ENCODE measurements at regions not wholly inside any gene's neighbourhood (a gene's known extent, or its start where the extent isn't known, plus 50 kb on each side); places are given as distances from the start of the nearest gene placed in this dataset.
"Not testable (repeated sequence)": the region's sequence is repeated elsewhere in the genome, so short reads cannot be mapped to it uniquely, and the experiment has no call there.

DNA sequence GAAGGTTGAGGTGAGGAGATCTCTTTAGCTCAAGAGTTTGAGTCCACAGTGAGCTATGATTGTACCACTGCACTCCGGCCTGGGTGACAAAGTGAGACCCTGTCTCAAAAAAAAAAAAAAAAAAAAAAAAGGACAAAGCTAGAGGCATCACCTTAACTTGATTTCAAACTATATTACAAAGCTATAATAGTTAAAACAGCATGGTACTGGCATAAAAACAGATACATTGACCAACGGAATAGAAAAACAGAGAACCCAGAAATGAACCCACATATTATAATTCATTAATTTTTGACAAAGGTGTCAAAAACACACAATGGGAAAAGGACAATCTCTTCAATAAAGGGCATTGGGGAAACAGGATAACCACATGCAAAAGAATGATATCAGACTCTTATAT lies 50.8 kb upstream of the MBOAT1 start:
- no peak for DNase-seq (ENCODE audit: low read depth in 2 of 2)

DNA sequence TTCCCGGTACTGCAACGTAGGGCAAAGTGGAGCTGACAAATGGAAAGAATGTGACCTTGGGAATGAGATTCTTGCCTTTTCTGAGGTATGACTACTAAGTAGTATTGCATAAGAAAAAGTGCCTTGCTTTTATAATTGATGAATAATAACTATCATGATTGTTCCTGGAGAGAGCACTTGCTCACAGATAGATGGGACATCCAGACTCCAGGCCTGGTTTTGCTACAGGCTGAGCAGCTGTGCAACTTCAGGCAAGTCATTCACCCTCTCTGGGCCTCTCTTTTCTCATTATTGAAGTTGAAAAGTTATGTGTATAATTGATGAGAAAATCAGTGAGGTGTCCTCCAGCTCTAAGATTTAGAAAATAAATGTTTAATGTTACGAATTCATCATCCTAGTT lies 53.6 kb upstream of the MBOAT1 start:
- DNase-seq (ENCODE audit: low read depth in 2 of 2): no peak

GRCh38 chr6:20266851-20267608 lies 54.8 kb upstream of the MBOAT1 start:
- DNase-seq (ENCODE audit: low read depth in 2 of 2): peak in 1 of 2 donors; percentile 1

GRCh38 chr6:20269181-20269580 lies 56.9 kb upstream of the MBOAT1 start:
- DNase-seq (ENCODE audit: low read depth in 2 of 2): no peak

- no peak for DNase-seq (ENCODE audit: low read depth in 2 of 2)
Measured at GRCh38 chr6:20271818-20272217, 59.5 kb upstream of the MBOAT1 start.

DNA sequence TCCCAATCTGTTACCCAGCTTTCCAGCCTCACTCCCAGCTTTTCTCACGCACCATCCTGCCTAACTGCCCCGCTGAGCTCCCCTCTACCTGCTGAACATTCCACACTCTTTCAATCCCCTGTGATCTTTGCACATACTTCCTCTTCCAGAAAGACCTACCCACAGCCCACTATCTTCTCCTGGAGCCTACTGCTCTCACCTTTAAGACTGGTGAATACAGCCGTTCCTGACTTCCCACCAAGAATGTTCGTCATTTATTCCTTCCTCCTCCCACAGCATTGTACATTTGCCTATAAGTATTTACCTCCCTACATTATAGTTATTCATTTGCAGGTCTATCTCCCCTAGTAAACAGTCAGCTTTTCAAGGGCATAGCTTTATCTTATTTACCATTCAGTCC lies 61.9 kb upstream of the MBOAT1 start:
- DNase-seq (ENCODE audit: low read depth in 2 of 2): no peak

DNA sequence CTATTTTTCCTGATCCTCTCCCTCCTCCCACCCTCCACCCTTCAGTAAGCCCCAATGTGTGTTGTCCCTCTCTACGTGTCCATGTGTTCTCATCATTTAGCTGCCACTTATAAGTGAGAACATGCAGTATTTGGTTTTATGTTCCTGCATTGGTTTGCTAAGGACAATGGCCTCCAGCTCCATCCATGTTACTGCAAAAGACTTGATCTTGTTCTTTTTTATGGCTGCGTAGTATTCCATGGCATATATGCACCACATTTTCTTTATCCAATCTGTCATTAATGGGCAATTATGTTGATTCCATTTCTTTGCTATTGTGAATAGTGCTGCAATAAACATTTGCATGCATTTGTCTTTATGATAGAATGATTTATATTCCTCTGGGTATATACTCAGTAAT lies 63.6 kb upstream of the MBOAT1 start:
- DNase-seq (ENCODE audit: low read depth in 2 of 2): not testable (repeated sequence)

DNA sequence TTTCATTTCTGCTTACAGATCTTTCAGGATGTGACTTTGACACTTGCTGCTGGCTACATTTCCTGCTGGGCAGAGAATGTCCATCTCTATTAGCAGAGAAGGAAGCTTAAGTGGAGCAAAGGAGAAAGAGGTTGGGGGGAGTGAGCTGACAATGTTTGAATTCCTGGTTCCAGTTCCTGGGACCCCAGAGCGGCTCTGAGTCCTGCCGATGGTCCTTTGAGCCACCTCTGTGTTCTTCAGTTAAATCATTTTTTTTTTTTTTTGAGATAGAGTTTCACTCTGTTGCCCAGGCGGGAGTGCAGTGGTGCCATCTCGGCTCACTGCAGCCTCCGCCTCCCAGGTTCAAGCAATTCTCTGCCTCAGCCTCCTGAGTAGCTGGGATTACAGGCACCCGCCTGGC lies 65.5 kb upstream of the MBOAT1 start:
- DNase-seq (ENCODE audit: low read depth in 2 of 2): not testable (repeated sequence)

- DNase-seq (ENCODE audit: low read depth in 2 of 2): no peak
Measured at GRCh38 chr6:20279051-20279450, 66.8 kb upstream of the MBOAT1 start.

DNA sequence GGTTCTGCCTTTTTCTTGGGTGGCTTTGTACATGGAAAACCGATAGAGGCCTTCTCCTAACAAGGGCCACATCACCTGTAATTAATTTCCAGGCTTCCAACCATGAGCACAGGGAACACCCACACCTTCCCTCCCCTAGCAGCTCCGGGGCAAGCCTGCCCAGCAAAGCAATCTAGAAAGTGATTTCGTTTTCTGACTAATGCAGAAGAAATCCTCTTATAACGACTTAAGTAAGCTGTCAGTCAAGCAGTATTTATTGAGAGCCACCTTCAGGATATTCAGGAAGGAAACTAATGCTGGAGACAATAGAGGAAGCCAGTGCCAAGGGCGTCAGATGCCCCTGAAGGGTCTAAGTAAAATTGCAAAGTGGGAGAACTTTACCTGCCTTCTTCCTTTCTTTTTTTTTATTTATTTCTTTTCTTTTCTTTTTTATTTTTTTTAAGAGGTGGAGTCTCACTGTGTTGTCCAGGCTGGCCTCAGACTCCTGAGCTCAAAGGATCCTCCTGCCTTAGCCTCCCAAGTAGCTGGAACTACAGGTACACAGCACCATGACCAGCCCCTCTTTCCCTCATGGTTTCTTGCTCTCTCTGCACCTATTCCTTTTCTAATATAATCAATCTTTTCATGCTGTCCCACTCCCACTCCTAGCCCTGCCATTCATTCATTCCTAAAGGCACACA lies 67.5 kb upstream of the MBOAT1 start:
- no peak for DNase-seq (ENCODE audit: low read depth in 2 of 2)

GRCh38 chr6:20280288-20280621 lies 68.0 kb upstream of the MBOAT1 start:
- DNase-seq (ENCODE audit: low read depth in 2 of 2): no peak

GRCh38 chr6:20284672-20285071 lies 72.4 kb upstream of the MBOAT1 start:
- DNase-seq (ENCODE audit: low read depth in 2 of 2): no peak

DNA sequence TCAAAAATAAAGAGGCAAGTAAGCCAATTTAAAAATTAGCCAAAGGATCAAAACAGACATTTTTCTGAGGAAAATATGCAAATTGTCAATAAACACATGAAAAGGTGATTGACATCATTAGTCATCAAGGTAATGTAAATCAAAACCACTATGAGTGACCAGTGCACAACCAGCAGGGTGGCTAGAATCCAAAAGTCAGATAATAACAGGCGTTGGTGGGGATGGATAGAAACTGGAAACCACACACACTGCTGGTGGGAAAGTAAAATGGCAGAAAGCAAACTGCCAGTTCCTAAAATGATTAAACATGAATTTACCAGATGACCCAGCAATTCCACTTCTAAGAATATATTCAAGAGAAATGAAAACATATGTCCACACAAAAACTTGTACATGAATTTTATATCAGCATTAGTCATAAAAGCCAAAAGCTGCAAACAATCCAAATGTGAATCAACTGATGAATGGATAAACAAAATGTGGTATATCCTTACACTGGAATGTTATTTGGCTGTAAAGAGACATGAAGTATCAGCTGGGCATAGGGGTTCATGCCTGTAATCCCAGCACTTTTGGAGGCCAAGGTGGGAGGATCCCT lies 74.8 kb upstream of the MBOAT1 start:
- no peak for DNase-seq (ENCODE audit: low read depth in 2 of 2)

GRCh38 chr6:20291764-20292580 lies 79.7 kb upstream of the MBOAT1 start:
- peak; percentile 50 to 69 for DNase-seq (ENCODE audit: low read depth in 2 of 2)

- DNase-seq (ENCODE audit: low read depth in 2 of 2): no peak
Measured at GRCh38 chr6:20292905-20293304, 80.6 kb upstream of the MBOAT1 start.

- DNase-seq (ENCODE audit: low read depth in 2 of 2): no peak
Measured at GRCh38 chr6:20301256-20301655, 89.0 kb upstream of the MBOAT1 start.

DNA sequence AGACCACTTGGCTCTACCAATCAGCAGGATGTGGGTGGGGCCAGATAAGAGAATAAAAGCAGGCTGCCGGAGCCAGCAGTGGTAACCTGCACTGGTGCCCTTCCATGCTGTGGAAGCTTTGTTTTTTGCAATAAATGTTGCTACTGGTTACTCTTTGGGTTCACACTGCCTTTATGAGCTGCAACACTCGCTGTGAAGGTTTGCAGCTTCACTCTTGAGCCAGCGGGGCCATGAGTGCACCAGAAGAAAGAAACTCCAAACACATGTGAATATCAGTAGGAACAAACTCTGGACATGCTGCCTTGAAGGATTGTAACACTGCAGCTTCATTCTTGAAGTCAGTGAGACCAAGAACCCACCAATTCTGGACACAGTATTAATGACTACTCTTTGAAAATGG lies 89.9 kb upstream of the MBOAT1 start:
- no peak for DNase-seq (ENCODE audit: low read depth in 2 of 2)

DNA sequence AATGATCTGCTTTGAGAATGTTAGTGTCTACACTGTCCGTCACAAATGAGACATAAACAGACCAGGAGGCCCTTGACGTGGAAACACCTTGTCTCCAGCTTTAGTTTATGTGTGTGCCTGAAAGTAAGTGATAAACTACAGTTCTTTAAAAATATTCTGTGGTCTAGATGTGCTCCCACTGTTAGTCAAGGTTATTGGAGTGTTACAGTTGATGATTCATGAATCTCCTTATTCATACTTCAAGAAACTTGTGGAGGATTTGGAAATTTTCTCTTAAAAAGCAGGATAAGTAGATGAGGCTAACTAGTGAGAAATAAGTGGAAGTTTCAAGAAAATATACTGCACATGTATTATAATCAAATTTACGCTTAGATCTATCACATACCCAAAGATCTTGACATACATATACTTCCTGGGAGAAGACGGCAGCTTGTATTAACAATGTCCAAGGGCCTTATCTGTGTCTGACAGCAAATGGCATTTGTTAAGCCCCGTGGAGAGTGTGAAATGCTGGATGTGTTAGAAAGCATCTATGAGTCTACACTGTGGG lies 90.5 kb upstream of the MBOAT1 start:
- DNase-seq (ENCODE audit: low read depth in 2 of 2): no peak

DNA sequence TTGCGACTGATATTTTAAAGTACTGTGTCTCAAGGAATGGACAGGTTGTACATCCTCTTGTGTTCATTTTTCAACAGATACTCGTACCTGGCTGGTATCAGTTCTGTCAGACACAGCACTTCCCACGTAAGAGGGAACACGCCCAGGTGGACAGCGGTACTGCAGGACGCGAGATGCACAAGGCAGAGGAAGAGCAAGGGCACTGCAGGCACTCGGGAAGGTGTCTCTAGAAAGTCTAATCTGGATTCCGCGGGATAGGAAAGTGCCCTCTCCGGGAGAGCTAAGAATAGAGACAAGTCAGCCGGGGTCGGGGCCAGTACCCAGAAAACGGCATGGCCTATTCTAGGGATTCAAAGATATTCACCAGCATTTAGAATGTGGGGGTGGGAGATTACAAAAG lies 94.2 kb upstream of the MBOAT1 start:
- DNase-seq (ENCODE audit: low read depth in 2 of 2): no peak

GRCh38 chr6:20309186-20309585 lies 92.5 kb upstream of the E2F3 start:
- no peak for DNase-seq (ENCODE audit: low read depth in 2 of 2)

- no peak for DNase-seq (ENCODE audit: low read depth in 2 of 2)
Measured at GRCh38 chr6:20310185-20310584, 91.5 kb upstream of the E2F3 start.

GRCh38 chr6:20312606-20313005 lies 89.1 kb upstream of the E2F3 start:
- DNase-seq (ENCODE audit: low read depth in 2 of 2): no peak
